ENCODE measurements at regions not wholly inside any gene's neighbourhood (a gene's known extent, or its start where the extent isn't known, plus 50 kb on each side); places are given as distances from the start of the nearest gene placed in this dataset.

GRCh38 chr3:139746481-139746880 lies 68.7 kb upstream of the NMNAT3 start:
- TF ChIP-seq CTCF (IDR thresholded peaks at IDR 0.05) = no peak
- TF ChIP-seq EP300 (IDR thresholded peaks at IDR 0.05) = no peak
- TF ChIP-seq POLR2A (IDR thresholded peaks at IDR 0.05) = no peak
